PC-9 (cell line): ENCODE measurements at regions not wholly inside any gene's neighbourhood (a gene's known extent, or its start where the extent isn't known, plus 50 kb on each side); places are given as distances from the start of the nearest gene placed in this dataset.

Source experiments
- BruUV-seq: library from RNA; stranded (reverse); fragments of 400-500 nt; replicated peaks from 2 replicates; lab custom pipeline; 2021; lab: Mats Ljungman, UMichigan
- CTCF ChIA-PET: fragments of 300-600 bp; sonication (Branson Sonifier 250); formaldehyde crosslinking; loops from one replicate; lab custom pipeline; 2022; ENCODE audit warnings: antibody characterized with exemption; lab: Charles Lee
- POLR2A ChIA-PET: fragments of 300-600 bp; sonication (Branson Sonifier 250); formaldehyde crosslinking; loops from one replicate; lab custom pipeline; 2022; ENCODE audit warnings: antibody characterized with exemption; ENCODE audit not compliant: unreplicated experiment; lab: Charles Lee
- DNase-seq, 2 experiments: peaks; one replicate each; pipeline versions ENCODE4 v3.0.0 to v3.0.0-alpha.2; 2015 to 2022; ENCODE audit warnings: mixed read lengths in 1 of 2
- H2AFZ ChIP-seq: fragments of 200-600 bp; sonication (generic); 2 replicates; pipeline ENCODE4 v1.8.1; 2017; ENCODE audit warnings: antibody characterized with exemption
- H3F3A ChIP-seq: fragments of 200-600 bp; sonication (generic); 2 replicates; pipeline ENCODE4 v1.8.1; 2017; ENCODE audit warnings: antibody characterized with exemption, mild to moderate bottlenecking, low read depth; ENCODE audit not compliant: insufficient read depth
- H3K27ac ChIP-seq: fragments of 200-600 bp; sonication (generic); 2 replicates; pipeline ENCODE4 v1.6.1; 2016; ENCODE audit warnings: mixed run types
- H3K27me3 ChIP-seq: fragments of 200-600 bp; sonication (generic); 2 replicates; pipeline ENCODE4 v1.6.1; 2016; ENCODE audit warnings: low read depth, mixed run types; ENCODE audit not compliant: insufficient read depth
- H3K36me3 ChIP-seq: fragments of 200-600 bp; sonication (generic); 2 replicates; pipeline ENCODE4 v1.6.1; 2016; ENCODE audit warnings: low read depth, mixed run types
- H3K4me1 ChIP-seq: fragments of 200-600 bp; sonication (generic); replicated peaks from 2 replicates; pipeline ENCODE4 v1.6.1; 2016; ENCODE audit warnings: mixed run types; ENCODE audit not compliant: insufficient read depth
- H3K4me2 ChIP-seq: fragments of 200-600 bp; sonication (generic); 2 replicates; pipeline ENCODE4 v1.6.1; 2017; ENCODE audit warnings: mixed run types
- H3K4me3 ChIP-seq: fragments of 200-600 bp; sonication (generic); 2 replicates; pipeline ENCODE4 v1.6.1; 2016; ENCODE audit warnings: mixed run types
- H3K79me2 ChIP-seq: fragments of 200-600 bp; sonication (generic); 2 replicates; pipeline ENCODE4 v1.6.1; 2017; ENCODE audit warnings: low read depth, mixed run types
- H3K9me2 ChIP-seq: fragments of 200-600 bp; sonication (generic); 2 replicates; pipeline ENCODE4 v1.8.1; 2017; ENCODE audit warnings: mild to moderate bottlenecking; ENCODE audit not compliant: insufficient read depth
- H3K9me3 ChIP-seq: fragments of 200-600 bp; sonication (generic); 2 replicates; pipeline ENCODE4 v1.8.1; 2016; ENCODE audit warnings: low read depth; ENCODE audit not compliant: insufficient read depth
- H4K20me1 ChIP-seq: fragments of 200-600 bp; sonication (generic); 2 replicates; pipeline ENCODE4 v1.8.1; 2017; ENCODE audit not compliant: insufficient read depth
- CTCF ChIP-seq: fragments of 200-600 bp; sonication (generic); conservative IDR thresholded peaks from 2 replicates; pipeline ENCODE4 v1.6.1; 2017; ENCODE audit warnings: mixed run types, antibody characterized with exemption, mild to moderate bottlenecking, moderate library complexity
- EZH2 ChIP-seq: fragments of 200-600 bp; sonication (generic); IDR thresholded peaks from 2 replicates; pipeline ENCODE4 v1.8.0; 2017; ENCODE audit warnings: antibody characterized with exemption, low read depth
- intact Hi-C: fragments of 100-400 bp; cut with micrococcal nuclease; formaldehyde crosslinking; loops from one replicate; pipeline ENCODE4 v1.10.0; 2022; ENCODE audit not compliant: unreplicated experiment

- Histone ChIP-seq H3K27me3 (no peaks in the 10 kb centered on the region), H3K4me1 (0 out of 2 replicates have a peak, but pooled peaks cover 5% of the 10 kb centered on the region), H3K79me2 (no peaks in the 10 kb centered on the region), H4K20me1 (no peaks in the 10 kb centered on the region), H3K4me2 (no peak overlapping the region), H3K36me3 (no peaks in the 10 kb centered on the region), H3F3A (no peaks in the 10 kb centered on the region), H3K9me2 (no peaks in the 10 kb centered on the region), H2AFZ (no peak overlapping the region), H3K27ac (no peak overlapping the region), H3K4me3 (no peak overlapping the region), H3K9me3 (no peaks in the 10 kb centered on the region)
- TF ChIP-seq CTCF, result no peak
- no peak for TF ChIP-seq EZH2
- peak in 1 of 2 experiments; percentile 53 for DNase-seq
- POLR2A ChIA-PET, result no interaction called here
- CTCF ChIA-PET, result no interaction called here
- no TSS peak for BruUV-seq
- intact Hi-C loops, result no loop called here
Measured at GRCh38 chr11:26193694-26194365, 138.1 kb upstream of the ANO3 start.

GRCh38 chr11:26194881-26195280, 137.0 kb upstream of the ANO3 start:
- H3K4me3 ChIP-seq, result no peak overlapping the region
- intact Hi-C loops, result no loop called here
- no peaks in the 10 kb centered on the region for H3K79me2 ChIP-seq
- H2AFZ ChIP-seq, result no peak overlapping the region; the same call in 1 of the 2 replicates
- no peaks in the 10 kb centered on the region for H3F3A ChIP-seq
- no peaks in the 10 kb centered on the region for H4K20me1 ChIP-seq
- H3K4me1 ChIP-seq, result 0 out of 2 replicates have a peak, but pooled peaks cover 5% of the 10 kb centered on the region
- no peaks in the 10 kb centered on the region for H3K9me3 ChIP-seq
- CTCF ChIA-PET, result no interaction called here
- no peak overlapping the region for H3K4me2 ChIP-seq
- no peaks in the 10 kb centered on the region for H3K27me3 ChIP-seq
- TF ChIP-seq CTCF (no peak), EZH2 (no peak)
- no peak for DNase-seq
- no peaks in the 10 kb centered on the region for H3K9me2 ChIP-seq
- no TSS peak for BruUV-seq
- H3K27ac ChIP-seq, result no peak overlapping the region
- POLR2A ChIA-PET, result no interaction called here
- no peaks in the 10 kb centered on the region for H3K36me3 ChIP-seq

DNA sequence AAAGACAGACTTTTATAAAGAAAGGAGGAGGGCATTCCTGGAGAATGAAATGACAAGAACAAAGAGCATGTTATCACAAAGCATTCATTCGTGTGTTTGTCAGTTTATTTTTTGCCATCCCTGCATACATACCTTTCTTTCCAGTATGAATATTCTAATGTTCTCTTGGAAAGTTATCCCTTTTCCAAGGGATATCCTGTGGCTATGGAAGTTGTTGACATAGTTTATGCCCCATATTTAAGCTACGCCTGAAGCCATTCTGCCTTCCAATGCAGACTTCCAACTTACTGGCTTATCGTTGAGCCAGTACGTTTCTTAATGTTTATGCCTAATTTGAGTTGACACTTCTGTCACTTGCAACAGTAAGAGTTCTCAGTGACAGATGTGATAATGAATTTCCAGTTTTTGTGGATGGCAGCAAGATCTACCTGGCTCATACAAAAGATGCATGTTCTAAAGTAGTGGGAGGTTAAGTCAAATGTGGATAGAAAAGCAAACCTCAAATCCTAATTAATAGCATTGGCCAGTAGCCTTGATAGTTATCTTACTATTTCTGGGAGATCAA, 133.3 kb upstream of the ANO3 start:
- H3K27ac ChIP-seq, result no peak overlapping the region
- no peaks in the 10 kb centered on the region for H3K79me2 ChIP-seq
- no peak overlapping the region for H3K4me3 ChIP-seq
- H3K4me1 ChIP-seq, result 0 out of 2 replicates have a peak, but pooled peaks cover 5% of the 10 kb centered on the region
- H3K27me3 ChIP-seq, result no peaks in the 10 kb centered on the region
- BruUV-seq, result no TSS peak
- no peaks in the 10 kb centered on the region for H4K20me1 ChIP-seq
- H3K9me2 ChIP-seq, result no peaks in the 10 kb centered on the region
- TF ChIP-seq EZH2 (no peak), CTCF (no peak)
- POLR2A ChIA-PET, result no interaction called here
- H3K9me3 ChIP-seq, result no peaks in the 10 kb centered on the region
- no peaks in the 10 kb centered on the region for H3K36me3 ChIP-seq
- H3F3A ChIP-seq, result no peaks in the 10 kb centered on the region
- DNase-seq, result no peak
- intact Hi-C loops, result no loop called here
- CTCF ChIA-PET, result no interaction called here
- H2AFZ ChIP-seq, result no peak overlapping the region
- no peak overlapping the region for H3K4me2 ChIP-seq
